ENCODE measurements at regions not wholly inside any gene's neighbourhood (a gene's known extent, or its start where the extent isn't known, plus 50 kb on each side); places are given as distances from the start of the nearest gene placed in this dataset.

DNA sequence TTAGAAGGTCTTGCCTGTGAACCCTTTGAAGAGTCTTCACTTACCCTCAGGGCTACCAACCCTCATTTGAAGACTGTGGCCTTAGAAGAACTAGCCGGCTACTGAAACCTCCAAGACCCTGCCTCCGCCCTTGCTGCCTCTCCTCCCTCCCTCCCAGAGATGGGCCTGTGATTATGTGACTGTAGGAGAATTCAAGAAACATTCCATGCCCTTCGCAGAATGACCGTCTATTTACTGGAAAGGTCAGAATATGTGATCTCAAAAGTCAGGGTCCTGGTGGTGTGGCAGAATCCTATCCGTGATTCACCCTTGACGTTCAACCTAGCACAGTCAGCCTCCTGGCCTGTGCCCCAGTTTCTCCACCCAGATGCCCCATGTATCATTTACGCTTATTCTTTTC lies 109.6 kb downstream of the CTNND1 start:
- no peak for TF ChIP-seq RAD21 (IDR thresholded peaks at IDR 0.05)
- no peak for TF ChIP-seq FOXA1 (IDR thresholded peaks at IDR 0.05)
- no peak for TF ChIP-seq GABPA (IDR thresholded peaks at IDR 0.05 in 1 of 2, conservative IDR thresholded peaks at IDR 0.05 in 1 of 2)
- TF ChIP-seq FOXA2 (IDR thresholded peaks at IDR 0.05): no peak
- TF ChIP-seq JUND (IDR thresholded peaks at IDR 0.05): no peak
- TF ChIP-seq EGR1 (IDR thresholded peaks at IDR 0.05; ENCODE audit: low read depth in 2 of 2): no peak
- TF ChIP-seq HNF4A (conservative IDR thresholded peaks at IDR 0.05): no peak
- no peak for TF ChIP-seq ZBTB33 (IDR thresholded peaks at IDR 0.05)
- TF ChIP-seq ATF3 (IDR thresholded peaks at IDR 0.05): no peak
- TF ChIP-seq RXRA (IDR thresholded peaks at IDR 0.05): no peak
- TF ChIP-seq SP1 (IDR thresholded peaks at IDR 0.05): no peak
- no peak for TF ChIP-seq TAF1 (conservative IDR thresholded peaks at IDR 0.05)
- TF ChIP-seq NR2F2 (IDR thresholded peaks at IDR 0.05): no peak
- no peak for TF ChIP-seq YY1 (IDR thresholded peaks at IDR 0.05)
- Histone ChIP-seq H3K4me3 (ENCODE audit: low read depth in 1 of 3, low read length in 3 of 3) (no peak overlapping the region), H3K9me3 (ENCODE audit: control insufficient read depth in 4 of 4, low read length in 3 of 4) (no peaks in the 10 kb centered on the region), H3K36me3 (ENCODE audit: control insufficient read depth in 4 of 4, insufficient read depth in 3 of 4, low read depth in 1 of 4, low read length in 3 of 4) (no peaks in the 10 kb centered on the region), H3K27ac (ENCODE audit: low read depth in 1 of 2, low read length in 2 of 2) (no peak overlapping the region), H3K27me3 (ENCODE audit: control insufficient read depth in 4 of 4, insufficient read depth in 4 of 4, low read length in 3 of 4) (no peaks in the 10 kb centered on the region), H3K9ac (ENCODE audit: low read depth in 1 of 2, low read length in 2 of 2) (no peak overlapping the region), H3K4me1 (ENCODE audit: control insufficient read depth in 4 of 4, insufficient read depth in 4 of 4, low read length in 3 of 4) (no peaks in the 10 kb centered on the region)
- 89% methylated on average over 7 of the region's 7 CpGs for WGBS
- no peak for DNase-seq (ENCODE audit: low spot score)

- DNase-seq (ENCODE audit: low spot score): no peak
- no peaks in the 10 kb centered on the region for H3K27me3 ChIP-seq (ENCODE audit: control insufficient read depth in 4 of 4, insufficient read depth in 4 of 4, low read length in 3 of 4)
- H3K9ac ChIP-seq (ENCODE audit: low read depth in 1 of 2, low read length in 2 of 2): no peak overlapping the region
- no peak overlapping the region for H3K27ac ChIP-seq (ENCODE audit: low read depth in 1 of 2, low read length in 2 of 2)
- H3K4me3 ChIP-seq (ENCODE audit: low read depth in 1 of 3, low read length in 3 of 3): no peak overlapping the region
- no peak for TF ChIP-seq GABPA (IDR thresholded peaks at IDR 0.05 in 1 of 2, conservative IDR thresholded peaks at IDR 0.05 in 1 of 2)
- no peak for TF ChIP-seq HNF4A (conservative IDR thresholded peaks at IDR 0.05)
- no peaks in the 10 kb centered on the region for H3K4me1 ChIP-seq (ENCODE audit: control insufficient read depth in 4 of 4, insufficient read depth in 4 of 4, low read length in 3 of 4)
- H3K9me3 ChIP-seq (ENCODE audit: control insufficient read depth in 4 of 4, low read length in 3 of 4): no peaks in the 10 kb centered on the region
- 72% methylated on average over 7 of the region's 7 CpGs for WGBS
- H3K36me3 ChIP-seq (ENCODE audit: control insufficient read depth in 4 of 4, insufficient read depth in 3 of 4, low read depth in 1 of 4, low read length in 3 of 4): no peaks in the 10 kb centered on the region
These were observed 111.8 kb downstream of the CTNND1 start for GRCh38 chr11:57873196-57873911.

DNA sequence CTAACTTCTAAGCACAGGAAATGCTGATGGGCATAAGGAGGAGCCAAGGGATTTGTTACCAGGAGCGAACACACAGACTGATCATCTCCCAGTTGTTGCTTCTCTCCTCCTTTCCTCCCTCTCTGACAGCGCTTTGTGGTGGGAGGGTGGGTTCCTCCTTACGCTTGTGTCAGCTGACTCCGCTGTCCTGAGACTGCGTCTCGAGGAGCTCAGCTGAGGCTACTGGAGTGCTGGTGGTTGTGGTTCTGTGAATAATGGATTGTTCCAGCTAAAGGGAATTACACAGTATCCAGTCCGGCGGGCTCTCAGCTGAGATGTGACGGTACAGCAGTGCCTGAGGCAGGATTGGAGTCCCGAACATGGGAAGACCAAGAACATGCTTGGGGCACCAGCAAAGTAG lies 113.4 kb downstream of the CTNND1 start:
- WGBS: 81% methylated on average over 10 of the region's 10 CpGs
- Histone ChIP-seq H3K9ac (ENCODE audit: low read depth in 1 of 2, low read length in 2 of 2) (no peak overlapping the region), H3K4me3 (ENCODE audit: low read depth in 1 of 3, low read length in 3 of 3) (no peak overlapping the region), H3K27me3 (ENCODE audit: control insufficient read depth in 4 of 4, insufficient read depth in 4 of 4, low read length in 3 of 4) (peaks cover 0 to 3% (median 0%) of the 10 kb centered on the region in 4 donors), H3K36me3 (ENCODE audit: control insufficient read depth in 4 of 4, insufficient read depth in 3 of 4, low read depth in 1 of 4, low read length in 3 of 4) (no peaks in the 10 kb centered on the region), H3K9me3 (ENCODE audit: control insufficient read depth in 4 of 4, low read length in 3 of 4) (no peaks in the 10 kb centered on the region), H3K4me1 (ENCODE audit: control insufficient read depth in 4 of 4, insufficient read depth in 4 of 4, low read length in 3 of 4) (no peaks in the 10 kb centered on the region), H3K27ac (ENCODE audit: low read depth in 1 of 2, low read length in 2 of 2) (no peak overlapping the region)
- no peak for DNase-seq (ENCODE audit: low spot score)
- TF ChIP-seq ZBTB33 (IDR thresholded peaks at IDR 0.05) (no peak), RAD21 (IDR thresholded peaks at IDR 0.05) (no peak), EGR1 (IDR thresholded peaks at IDR 0.05; ENCODE audit: low read depth in 2 of 2) (no peak), FOXA2 (IDR thresholded peaks at IDR 0.05) (no peak), ATF3 (IDR thresholded peaks at IDR 0.05) (no peak), YY1 (IDR thresholded peaks at IDR 0.05) (no peak), NR2F2 (IDR thresholded peaks at IDR 0.05) (no peak), SP1 (IDR thresholded peaks at IDR 0.05) (no peak), CTCF (IDR thresholded peaks at IDR 0.05; ENCODE audit: low read depth, low read length, missing input control) (no peak), RXRA (IDR thresholded peaks at IDR 0.05) (no peak), GABPA (IDR thresholded peaks at IDR 0.05 in 1 of 2, conservative IDR thresholded peaks at IDR 0.05 in 1 of 2) (no peak)
- TF ChIP-seq, protein P1, sequence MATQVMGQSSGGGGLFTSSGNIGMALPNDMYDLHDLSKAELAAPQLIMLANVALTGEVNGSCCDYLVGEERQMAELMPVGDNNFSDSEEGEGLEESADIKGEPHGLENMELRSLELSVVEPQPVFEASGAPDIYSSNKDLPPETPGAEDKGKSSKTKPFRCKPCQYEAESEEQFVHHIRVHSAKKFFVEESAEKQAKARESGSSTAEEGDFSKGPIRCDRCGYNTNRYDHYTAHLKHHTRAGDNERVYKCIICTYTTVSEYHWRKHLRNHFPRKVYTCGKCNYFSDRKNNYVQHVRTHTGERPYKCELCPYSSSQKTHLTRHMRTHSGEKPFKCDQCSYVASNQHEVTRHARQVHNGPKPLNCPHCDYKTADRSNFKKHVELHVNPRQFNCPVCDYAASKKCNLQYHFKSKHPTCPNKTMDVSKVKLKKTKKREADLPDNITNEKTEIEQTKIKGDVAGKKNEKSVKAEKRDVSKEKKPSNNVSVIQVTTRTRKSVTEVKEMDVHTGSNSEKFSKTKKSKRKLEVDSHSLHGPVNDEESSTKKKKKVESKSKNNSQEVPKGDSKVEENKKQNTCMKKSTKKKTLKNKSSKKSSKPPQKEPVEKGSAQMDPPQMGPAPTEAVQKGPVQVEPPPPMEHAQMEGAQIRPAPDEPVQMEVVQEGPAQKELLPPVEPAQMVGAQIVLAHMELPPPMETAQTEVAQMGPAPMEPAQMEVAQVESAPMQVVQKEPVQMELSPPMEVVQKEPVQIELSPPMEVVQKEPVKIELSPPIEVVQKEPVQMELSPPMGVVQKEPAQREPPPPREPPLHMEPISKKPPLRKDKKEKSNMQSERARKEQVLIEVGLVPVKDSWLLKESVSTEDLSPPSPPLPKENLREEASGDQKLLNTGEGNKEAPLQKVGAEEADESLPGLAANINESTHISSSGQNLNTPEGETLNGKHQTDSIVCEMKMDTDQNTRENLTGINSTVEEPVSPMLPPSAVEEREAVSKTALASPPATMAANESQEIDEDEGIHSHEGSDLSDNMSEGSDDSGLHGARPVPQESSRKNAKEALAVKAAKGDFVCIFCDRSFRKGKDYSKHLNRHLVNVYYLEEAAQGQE (IDR thresholded peaks at IDR 0.05): no peak

Data from liver (tissue), 8 donors.